Stimulated activated CD4-positive, alpha-beta T cell treated with anti-CD3 and anti-CD28 coated beads, TNF-alpha, amount 100 ng/mL, for 48 hours (primary cell): ENCODE measurements at regions not wholly inside any gene's neighbourhood (a gene's known extent, or its start where the extent isn't known, plus 50 kb on each side); places are given as distances from the start of the nearest gene placed in this dataset.
A peak's percentile ranks its signal among the peaks of the same experiment; 100 is the strongest.
"Not testable (repeated sequence)": the region's sequence is repeated elsewhere in the genome, so short reads cannot be mapped to it uniquely, and the experiment has no call there.

Source experiments
- DNase-seq, 3 donors: peaks; one replicate each; pipeline ENCODE4 v3.0.0-alpha.2; 2020; ENCODE audit warnings: low read depth in 3 of 3

DNA sequence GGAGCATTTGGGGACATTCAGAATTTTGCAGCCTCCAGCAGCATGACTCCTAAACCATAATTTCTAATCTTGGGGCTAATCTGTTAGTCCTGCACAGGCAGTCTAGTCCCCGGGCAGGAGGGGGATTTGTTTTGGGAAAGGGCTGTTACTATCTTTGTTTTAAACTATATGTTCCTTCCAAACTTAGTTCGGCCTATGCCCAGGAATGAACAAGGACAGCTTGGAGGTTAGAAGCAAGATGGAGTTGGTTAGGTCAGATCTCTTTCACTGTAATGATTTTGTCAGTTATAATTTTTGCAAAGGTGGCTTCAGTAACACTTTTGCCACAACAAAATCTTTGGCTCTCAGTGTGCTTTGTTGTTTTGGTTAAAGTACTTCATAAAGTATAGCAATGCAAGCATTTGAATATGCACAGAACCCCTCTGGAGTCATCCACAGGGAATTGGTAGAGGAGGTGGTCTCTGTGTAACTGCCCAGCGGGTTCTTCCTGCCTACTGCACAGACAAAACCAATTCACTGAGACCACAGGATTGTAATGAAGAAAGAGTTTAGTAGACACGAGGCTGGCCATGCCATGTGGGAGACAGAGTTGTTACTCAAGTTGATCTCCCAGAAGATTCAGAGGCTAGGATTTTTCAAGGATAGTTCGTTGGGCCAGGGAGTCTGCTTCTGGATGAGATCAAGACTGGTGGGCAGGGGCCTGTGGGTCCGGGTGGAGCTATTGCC lies 224.1 kb upstream of the MYLIP start:
- no peak for DNase-seq

DNA sequence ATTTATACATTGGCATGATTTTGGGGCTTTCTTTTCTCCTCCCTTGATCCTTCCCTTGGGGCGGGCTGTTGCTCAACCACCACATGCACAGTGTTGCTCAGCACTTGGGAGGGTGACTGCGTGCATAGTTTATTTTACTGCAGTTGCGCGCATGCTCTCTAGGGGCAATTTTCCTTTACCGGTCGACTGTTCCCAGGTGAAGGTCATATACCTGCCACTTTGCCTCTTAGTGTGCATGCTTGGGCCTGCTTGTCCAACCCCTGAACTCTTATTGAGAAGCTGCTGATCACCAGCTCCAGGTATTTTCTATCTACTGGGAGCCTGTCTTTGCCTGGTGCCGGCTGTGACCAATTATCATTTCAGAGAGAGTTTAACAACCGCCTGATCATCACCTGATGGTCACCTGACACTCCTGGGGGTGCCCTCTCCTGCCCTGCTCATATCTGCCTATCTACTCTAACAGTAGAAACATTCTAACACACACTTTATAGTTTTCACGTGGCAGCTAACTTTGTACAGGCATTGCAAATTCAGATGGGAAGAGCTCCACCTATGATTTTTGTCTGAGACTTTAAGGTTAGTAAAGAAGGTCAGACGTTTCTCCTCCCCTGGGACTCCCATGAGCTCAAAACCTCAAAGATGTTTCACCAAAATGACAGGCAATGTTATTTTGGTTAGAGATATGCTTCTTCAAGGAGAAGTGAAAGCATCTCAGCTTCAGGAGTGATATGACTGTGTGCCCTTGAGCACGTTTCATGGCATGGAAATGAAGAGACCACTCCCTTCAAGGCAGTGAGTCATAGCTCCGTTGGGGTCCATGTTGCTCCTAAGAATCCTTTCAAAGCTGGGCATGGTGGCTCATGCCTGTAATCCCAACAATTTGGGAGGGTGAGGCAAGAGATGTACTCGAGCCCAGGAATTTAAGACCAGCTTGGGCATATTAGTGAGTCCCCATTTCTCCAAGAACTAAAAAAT lies 227.5 kb upstream of the MYLIP start:
- peak in 1 of 3 donors; percentile 24 for DNase-seq

DNA sequence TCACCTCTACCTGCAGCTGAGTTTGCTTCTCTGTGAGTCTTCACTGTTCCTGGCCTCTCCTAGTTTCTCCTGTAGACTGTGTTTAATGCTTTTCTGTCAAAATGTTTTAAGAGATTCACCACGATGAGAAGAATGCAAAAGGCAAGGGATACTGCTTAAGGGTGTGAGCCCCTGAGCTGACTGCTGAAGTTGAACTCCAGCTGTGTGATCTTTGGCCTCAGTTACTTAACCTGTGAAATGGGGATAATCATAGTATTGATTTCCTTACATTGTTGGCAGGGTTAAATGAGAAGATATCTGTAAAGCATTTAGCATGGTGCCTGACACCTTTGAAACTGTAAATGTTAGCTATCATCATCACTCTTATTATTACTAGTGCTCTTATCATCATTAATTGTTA lies 230.2 kb upstream of the MYLIP start:
- DNase-seq, result no peak

DNA sequence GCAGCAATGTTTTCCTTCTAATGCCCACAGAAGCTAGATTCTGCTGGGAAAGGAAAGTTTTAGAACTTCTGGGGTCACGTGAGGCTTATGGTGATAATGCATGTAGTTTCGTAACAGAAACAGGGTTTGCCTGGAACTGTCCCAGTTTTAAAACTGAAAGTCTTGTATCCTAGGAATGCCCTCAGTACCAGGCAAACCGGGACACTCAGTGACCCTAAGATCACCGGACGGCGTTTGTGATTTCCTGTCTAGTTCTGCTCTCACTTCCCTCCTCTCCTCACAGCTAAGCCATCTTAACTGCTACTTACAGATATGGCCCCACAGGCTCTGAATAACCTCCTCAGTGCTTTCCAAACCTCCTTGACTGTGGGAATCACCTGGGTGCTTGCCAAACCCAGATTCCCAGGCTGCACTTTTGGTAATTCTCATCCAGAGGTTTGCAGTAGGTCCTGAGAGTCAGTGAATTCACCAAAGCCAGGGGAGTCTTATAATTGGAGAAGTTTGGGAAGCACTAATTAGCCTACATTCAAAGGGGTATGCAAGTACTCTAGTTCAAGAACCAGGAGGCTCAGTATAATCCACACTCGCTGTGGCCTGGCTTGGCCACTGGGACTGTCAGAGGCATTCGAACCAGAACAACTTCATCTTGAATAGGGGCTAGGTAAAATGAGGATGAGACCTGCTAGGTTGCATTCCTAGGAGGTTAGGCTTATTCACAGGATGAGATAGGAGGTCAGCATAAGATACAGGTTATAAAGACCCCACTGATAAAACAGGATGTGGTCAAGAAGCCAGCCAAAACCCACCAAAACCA lies 231.6 kb upstream of the MYLIP start:
- no peak for DNase-seq

DNA sequence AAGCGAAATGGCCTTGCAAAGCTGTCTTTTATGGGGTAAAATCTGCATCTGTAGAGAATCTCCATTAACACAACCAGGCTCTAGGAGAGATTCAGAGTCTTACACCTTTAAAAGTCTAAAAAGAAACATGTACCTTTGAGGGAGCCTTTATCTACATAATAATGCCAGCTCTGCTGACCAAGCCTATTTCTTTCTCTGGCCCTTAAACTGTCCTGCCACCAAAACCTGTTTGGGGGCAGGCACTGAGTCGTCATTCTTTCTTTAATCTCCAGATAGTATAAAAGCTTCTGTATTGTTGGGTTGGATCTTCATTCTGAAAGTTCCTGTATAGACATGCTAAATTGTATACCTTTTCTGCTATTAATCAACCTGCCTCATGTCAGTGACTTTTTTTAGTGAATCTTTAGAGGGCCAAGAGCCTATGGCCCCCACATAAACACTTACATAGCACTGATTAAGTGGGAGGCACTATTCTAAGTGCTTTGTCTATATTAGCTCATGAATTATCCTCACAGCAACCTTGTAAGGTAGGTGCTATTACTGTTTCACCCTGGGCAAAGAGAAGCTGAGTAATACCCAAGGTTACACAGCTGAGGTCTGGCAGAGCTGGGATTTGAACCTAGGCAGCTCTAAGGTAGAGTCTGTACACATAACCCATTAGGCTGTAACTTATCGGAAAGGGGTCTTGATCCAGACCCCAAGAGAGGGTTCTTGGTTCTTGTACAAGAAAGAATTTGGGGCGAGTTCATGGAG lies 232.3 kb upstream of the DTNBP1 start:
- DNase-seq, result no peak

DNA sequence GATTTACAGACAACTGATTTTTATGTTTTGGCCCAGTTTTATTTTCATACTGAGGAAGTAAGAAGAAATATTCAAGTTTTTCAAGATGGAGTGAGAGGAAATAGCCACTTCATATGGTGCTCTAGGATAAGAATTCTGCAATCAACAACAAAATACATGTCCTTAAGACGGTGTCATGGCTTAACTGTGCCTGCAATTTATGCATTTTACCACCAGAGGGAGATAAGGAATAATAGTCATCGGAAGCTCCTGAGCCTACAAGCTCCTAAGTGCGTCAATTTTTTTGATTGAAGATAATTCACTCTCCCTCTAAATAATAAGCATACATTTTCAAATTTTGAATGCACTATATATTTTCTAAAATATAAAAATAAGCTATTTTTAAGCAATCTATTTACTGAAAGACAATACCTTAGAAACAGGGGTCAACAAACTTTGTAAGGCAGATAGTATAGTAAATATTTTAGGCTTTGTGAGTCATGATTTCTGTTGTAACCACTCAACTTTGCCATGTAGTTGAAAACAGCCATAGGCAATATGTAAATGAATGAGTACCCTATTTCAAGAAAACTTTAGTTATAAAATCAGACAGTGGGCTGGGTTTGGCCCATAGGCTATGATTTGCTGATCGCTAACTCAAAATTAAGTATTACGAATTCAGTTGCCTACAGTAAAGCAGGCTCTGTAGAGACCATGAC lies 230.9 kb upstream of the DTNBP1 start:
- no peak for DNase-seq

DNA sequence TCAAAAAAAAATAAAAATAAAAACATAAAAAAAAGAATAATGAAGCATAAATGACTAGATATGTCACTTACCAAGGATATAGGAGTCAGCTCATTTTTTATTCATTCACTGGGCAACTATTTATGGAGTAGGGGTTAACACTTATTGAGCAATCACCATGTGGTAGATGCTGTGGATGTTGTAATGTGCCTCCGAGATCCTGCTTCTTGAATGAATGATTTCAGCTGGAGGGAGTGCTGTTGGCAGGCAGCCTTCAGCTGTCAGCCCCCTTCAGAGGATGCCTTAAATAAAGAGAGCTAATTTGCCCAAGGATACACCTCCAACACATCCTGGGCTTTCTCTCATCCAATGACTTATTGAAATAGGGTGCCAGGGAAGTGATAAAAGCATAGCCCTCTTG lies 229.5 kb upstream of the DTNBP1 start:
- no peak for DNase-seq

DNA sequence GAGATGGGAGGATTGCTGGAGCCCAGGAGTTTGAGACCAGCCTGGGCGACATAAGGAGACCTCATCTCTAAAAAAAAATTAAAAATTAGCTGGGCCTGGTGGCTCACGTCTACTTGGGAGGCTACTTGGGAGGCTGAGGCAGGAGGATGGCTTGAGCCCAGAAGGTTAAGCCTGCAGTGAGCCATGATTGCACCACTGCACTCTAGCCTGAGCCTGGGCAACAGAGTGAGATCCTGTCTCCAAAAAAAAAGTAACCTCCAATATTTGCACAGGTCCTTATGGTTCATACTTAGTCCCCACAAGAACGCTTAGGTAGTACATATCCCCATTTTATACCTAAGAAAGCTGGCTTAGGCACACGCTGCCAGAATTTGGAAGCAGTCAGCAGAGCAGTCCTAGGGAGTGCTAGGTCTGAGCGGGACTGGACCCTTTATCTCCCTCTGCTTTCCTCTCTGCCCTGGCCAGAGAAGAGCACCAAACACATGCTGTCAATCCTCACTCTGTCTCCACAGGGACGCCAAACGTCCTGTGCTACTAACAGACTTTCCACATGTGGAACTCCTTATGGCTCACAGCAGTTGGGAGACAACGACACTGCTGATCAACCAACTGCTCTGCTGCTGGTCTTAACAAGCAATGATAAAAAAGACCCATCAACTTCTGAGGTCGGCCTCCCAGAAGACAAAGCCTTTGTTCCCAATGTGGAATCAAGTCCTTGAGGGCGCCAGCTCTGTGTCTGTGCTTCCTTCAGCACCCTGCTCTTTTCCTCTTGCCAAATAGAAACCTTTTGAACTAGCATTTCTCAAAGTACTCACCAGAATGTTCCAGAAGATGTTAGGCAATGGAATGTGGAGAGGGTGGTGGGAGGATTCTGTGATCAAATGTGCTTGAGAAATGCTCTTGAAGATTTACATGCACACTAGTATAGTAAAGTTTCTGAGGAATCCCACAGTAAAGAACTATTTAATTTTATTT lies 226.3 kb upstream of the DTNBP1 start:
- DNase-seq, result no peak

DNA sequence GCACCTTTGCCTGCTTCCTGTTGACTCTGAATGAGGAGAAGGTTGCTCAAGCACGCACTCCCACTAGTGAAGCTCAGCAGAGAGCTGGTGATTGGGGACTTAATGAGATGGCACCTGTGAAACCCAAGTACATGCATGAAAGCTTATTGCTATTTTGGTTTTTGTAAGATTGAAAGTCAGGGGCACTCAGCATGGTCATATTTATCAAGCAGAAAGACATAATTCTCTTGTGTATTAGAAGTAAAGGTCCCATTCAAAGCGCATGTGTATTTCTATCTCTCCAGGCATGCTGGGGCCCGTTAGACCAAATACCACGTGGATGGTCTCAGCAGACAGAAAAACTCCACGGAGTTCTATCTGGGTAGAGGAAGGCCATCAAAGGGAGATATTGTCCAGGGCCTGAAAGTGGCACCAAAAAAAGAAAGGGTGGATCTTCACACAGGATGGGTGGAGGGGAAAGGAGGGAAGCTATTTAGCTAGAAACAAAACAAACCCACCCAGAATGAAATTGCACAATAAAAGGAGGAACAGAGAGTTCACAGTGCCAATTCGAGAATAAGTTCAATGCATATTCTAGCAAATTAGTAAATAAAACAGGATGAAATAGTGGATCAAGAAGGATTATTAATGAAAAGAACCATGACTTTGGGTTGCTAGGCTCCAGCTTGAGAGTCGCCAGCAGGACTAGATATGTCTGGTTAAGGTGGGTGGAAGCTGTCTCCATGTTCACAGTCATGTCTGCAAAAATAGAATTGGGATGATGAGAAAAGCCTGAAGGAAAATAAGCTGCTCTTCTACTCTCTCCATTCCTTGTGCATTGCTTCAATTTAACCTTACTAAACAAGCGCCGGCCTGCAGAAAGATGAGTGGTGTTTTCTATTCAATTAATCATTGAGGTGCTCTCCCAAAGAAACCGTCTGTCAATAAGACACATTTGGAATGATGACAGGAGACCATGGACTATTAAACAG lies 224.9 kb upstream of the DTNBP1 start:
- DNase-seq, result no peak

DNA sequence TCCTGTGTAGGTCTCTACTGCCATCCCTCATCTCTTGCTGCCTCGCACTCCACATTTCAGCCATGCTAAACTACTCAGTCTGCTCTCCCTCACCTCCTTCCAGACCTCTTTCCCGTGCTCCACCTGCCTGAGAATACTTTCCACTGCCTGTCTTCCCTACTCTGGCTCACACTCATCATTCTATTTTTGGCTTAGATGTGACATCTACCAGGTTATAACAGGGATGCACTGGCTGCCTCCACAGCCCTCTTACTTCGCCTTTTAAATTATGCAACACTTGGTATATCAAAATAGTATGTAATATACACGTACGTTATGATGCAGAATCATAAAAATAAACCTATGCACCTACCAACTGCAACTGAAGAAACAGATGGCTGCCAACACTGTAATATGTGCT lies 222.8 kb upstream of the DTNBP1 start:
- no peak for DNase-seq

DNA sequence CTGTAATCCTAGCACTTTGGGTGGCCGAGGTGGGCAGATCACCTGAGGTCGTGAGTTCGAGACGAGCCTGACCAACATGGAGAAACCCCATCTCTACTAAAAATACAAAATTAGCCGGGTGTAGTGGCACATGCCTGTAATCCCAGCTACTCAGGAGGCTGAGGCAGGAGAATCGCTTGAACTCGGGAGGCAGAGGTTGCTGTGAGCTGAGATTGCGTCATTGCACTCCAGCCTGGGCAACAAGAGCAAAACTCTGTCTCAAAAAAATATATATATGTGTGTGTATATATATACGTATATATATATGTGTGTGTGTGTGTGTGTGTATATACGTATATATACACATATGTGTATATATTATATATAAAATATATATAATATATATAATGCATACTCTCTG lies 220.8 kb upstream of the DTNBP1 start:
- not testable (repeated sequence) for DNase-seq

DNA sequence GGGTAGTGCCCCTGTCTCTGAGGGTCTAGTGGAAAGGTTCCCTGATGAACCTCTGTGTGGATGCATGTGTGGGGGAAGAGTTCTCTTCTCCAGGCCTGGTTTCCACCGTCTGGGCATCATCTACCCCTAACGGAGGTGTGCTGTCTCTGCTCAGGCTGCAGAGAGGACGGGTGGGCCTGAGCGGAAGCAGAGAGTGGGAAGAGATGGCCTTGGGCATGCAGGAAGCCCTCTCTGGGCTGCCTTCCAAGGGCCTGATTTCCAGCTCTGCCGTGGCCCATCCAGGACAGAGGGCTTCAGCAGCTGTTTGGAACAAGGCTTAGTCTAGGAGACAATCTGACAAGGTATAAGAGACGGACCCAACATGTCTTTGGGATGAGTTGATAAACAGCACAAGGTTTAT lies 220.1 kb upstream of the DTNBP1 start:
- no peak for DNase-seq

DNA sequence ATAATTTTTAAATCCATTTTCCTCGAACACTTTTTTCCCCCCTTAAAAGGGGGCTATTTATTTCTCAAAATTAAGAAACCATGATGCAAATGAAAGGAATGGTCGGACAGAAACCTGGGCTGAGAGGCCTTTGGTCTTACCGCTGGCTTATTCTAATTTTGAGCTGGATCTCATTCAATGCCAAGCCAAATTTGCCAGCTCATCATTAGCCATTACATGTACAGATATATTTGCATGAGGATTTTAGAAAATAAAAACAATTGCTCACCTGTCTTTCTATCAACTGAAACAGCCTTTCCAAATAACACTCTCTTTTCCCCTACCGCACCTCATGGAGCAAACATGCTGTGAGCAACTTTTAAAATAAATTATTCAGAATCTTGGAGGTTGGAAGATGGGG lies 219.5 kb upstream of the DTNBP1 start:
- DNase-seq, result no peak

DNA sequence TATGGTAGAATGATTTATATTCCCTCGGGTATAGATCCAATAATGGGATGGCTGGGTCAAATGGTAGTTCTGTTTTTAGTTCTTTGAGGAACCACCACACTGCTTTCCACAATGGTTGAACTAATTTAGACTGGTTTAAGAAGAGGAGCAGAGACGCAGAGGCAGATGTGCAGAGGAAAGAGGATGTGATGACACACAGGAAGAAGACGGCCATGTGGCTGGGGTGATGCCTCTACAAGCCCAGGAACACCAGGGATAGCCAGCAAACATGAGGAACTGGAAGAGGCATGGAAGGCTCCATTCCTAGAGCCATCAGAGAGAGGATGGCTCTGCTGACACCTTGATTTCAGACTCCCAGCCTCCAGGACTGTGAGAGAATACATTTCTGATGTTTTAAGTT lies 218.3 kb upstream of the DTNBP1 start:
- DNase-seq, result no peak

DNA sequence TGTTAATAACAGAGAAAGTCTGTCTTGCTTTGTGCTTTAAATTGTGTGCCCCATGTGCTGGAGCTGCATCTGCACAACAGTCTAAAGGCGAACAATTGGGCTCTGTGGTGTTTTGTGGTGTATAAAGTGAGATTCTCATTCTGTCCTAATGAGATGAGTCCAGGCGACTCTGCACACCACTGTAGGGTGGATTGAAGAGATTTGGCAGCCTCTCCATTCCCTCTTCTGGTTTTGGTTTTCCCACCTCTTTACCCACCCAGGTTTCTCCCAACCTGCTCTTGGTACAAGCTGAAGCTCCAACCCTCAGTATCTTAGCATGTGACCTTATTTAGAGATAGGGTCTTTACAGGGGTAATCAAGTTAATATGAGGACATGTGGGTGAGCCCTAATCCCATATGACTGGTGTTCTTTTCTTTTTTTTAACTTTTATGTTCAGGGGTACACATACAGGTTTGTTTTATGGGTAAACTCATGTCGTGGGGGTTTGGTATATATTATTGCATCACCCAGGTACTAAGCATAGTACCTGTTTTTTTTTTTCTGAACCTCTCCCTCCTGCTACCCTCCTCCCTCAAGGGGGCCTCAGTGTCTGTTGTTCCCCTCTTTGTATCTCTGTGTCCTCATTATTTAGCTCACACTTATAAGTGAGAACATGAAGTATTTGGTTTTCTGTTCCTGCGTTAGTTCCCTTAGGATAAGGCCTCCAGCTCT lies 217.6 kb upstream of the DTNBP1 start:
- DNase-seq, result no peak

DNA sequence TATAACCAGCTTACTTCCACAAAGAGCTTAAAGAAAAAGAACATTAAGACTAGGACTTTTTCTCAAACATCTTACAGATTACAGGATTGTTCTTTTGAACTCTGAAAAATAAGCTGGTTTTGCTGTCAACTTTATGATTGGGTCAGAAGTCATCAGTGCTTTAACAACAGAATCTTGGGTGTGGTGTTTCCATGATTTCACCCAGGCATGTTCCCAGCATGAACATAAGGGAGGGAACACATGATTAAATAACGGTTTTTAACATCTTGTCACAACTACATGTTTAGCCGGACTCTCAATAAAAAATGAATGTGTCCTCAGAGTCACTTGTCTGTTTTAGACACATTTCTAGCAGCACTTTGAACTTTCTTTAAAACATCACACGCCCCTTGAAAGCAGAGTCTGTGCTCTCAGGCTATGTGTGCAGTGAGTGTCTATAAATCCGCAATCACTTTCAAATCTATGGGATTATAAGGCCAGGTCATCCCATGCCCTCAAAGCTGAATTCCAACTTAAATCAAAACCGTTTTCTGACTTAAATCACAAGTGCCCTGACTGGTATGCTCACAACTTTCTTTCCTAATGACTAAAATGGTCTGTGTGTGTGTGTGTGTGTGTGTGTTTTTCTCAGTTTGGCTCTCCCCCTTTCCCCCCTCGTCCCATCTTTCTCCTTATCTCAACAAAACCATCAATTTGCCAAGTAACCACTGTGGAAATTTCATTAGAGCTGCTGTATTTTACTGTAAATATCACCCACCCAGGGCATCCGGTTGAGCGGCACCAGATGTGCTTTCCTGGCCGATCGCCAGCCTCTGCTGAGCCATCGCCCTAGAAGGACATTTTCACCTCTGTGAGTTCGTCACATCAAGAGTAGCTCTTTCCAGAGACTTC lies 216.8 kb upstream of the DTNBP1 start:
- peak; percentile 46 to 64 (median 53) for DNase-seq

DNA sequence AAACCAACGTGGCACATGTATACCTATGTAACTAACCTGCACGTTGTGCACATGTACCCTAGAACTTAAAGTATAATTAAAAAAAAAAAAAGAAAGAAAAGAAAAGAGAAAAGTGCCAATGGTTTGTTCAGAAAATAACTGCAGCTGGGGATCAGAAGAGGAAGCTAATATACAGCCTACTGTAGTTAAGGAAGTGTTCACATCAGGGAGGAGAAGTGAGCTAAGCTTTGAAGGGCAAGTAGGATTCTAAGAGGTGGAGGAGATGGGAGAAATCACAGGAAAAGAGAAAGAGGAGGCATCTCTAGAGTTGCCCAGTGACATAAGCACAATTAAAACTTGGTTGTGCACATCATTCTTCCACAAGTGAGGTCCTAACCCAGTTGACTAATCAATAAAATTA lies 214.4 kb upstream of the DTNBP1 start:
- DNase-seq, result no peak
